Fibroblast of lung (primary cell): ENCODE measurements at regions not wholly inside any gene's neighbourhood (a gene's known extent, or its start where the extent isn't known, plus 50 kb on each side); places are given as distances from the start of the nearest gene placed in this dataset.

Source experiments
- EZH2 ChIP-seq: IDR thresholded peaks from 2 replicates; pipeline ENCODE4 v1.5.1; 2012; ENCODE audit warnings: low read length, control low read depth, mild to moderate bottlenecking; ENCODE audit errors: missing control alignments
- TF ChIP-seq, protein P1 (sequence below), 2 donors: IDR thresholded peaks in 1 of 2; conservative IDR thresholded peaks in 1 of 2; 1 replicate in 1 of 2; 2 replicates in 1 of 2; pipeline ENCODE4 v1.5.1; 2011 to 2012; ENCODE audit warnings: low read length in 2 of 2, control low read depth in 1 of 2, inconsistent platforms in 1 of 2, low read depth in 1 of 2, mild to moderate bottlenecking in 1 of 2

- TF ChIP-seq, protein P1, sequence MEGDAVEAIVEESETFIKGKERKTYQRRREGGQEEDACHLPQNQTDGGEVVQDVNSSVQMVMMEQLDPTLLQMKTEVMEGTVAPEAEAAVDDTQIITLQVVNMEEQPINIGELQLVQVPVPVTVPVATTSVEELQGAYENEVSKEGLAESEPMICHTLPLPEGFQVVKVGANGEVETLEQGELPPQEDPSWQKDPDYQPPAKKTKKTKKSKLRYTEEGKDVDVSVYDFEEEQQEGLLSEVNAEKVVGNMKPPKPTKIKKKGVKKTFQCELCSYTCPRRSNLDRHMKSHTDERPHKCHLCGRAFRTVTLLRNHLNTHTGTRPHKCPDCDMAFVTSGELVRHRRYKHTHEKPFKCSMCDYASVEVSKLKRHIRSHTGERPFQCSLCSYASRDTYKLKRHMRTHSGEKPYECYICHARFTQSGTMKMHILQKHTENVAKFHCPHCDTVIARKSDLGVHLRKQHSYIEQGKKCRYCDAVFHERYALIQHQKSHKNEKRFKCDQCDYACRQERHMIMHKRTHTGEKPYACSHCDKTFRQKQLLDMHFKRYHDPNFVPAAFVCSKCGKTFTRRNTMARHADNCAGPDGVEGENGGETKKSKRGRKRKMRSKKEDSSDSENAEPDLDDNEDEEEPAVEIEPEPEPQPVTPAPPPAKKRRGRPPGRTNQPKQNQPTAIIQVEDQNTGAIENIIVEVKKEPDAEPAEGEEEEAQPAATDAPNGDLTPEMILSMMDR (conservative IDR thresholded peaks at IDR 0.05 in 1 of 2, IDR thresholded peaks at IDR 0.05 in 1 of 2; ENCODE audit: low read depth in 1 of 2, low read length in 2 of 2), result no peak
- no peak for TF ChIP-seq EZH2
Observed at GRCh38 chr6:149134511-149134933, 183.0 kb upstream of the TAB2 start.
